Stimulated activated CD4-positive, alpha-beta T cell treated with anti-CD3 and anti-CD28 coated beads, Interleukin-1b, Interleukin-23, amount 100 ng/mL, for 48 hours (primary cell): ENCODE measurements at regions not wholly inside any gene's neighbourhood (a gene's known extent, or its start where the extent isn't known, plus 50 kb on each side); places are given as distances from the start of the nearest gene placed in this dataset.

Source experiments
- DNase-seq: peaks from one replicate; pipeline ENCODE4 v3.0.0-alpha.2; 2020

DNA sequence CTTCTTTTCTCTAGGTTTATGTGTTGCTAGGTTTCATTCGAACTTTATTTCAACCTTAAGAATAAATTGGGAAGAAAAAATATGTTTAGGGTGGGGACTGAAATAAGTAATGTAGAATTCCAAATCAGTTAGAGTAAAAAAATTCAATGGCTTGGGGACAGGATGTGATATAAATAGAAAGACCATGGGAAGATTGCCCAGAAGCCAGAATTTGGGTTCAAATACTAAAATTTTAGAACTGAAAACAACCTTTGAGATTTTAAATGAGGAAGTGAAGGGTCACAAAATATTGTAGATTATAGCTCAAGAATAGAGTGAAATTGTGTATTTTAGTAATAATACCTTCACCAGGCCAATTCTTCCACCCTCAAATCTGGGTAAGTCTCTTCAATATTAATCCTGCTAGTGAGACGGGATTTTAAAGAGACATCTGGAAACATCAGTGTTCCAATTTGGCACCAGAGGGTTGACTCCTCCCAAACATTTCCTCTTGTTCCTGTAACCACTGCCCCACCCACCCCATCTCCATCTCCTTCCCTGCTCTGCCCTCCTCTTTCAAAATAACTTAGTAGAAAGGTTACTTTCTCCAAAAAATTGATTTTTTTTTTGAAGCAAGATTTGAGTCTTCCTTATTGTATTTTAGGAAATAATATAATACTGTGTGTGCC lies 51.3 kb upstream of the FAM3C start:
- DNase-seq = no peak

DNA sequence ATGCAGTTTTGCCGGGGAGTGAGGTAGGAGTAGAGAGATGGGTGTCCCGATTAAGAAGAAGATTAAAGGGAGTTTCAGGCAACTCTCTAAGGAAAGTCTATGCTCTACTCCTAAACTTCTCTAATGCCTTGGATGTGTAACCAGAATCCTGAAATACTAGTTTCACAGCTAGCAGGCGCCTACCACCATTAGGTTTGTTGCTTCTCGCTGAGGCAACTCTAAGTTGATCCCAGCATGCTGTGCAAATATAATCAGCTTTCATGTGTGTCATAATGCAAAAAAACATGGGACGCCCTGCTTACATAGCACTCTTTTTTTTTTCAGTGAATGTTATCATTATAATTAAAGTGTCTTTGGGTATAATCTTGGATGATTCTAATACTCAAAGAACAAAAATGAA lies 50.4 kb upstream of the FAM3C start:
- no peak for DNase-seq
